GM23338 (cell line): ENCODE measurements at regions not wholly inside any gene's neighbourhood (a gene's known extent, or its start where the extent isn't known, plus 50 kb on each side); places are given as distances from the start of the nearest gene placed in this dataset.

Experiments
- ATAC-seq: fragments of 200-7000 bp; cut with Tn5 transposase; 3 replicates; pipeline ENCODE4 v1.9.1; 2020
- DNase-seq: peaks from one replicate; pipeline ENCODE4 v3.0.0-alpha.2; 2015; ENCODE audit warnings: low spot score
- H2AFZ ChIP-seq: fragments of 200-600 bp; sonication (generic); 2 replicates; pipeline ENCODE4 v1.8.0; 2016; ENCODE audit warnings: antibody characterized with exemption, mild to moderate bottlenecking, moderate library complexity
- H3F3A ChIP-seq: fragments of 200-600 bp; sonication (generic); replicated peaks from 2 replicates; pipeline ENCODE4 v1.8.0; 2017; ENCODE audit warnings: antibody characterized with exemption, mixed run types, low read depth
- H3K27ac ChIP-seq: fragments of 200-600 bp; sonication (generic); 2 replicates; pipeline ENCODE4 v1.6.1; 2016; ENCODE audit warnings: low read depth
- H3K27me3 ChIP-seq: fragments of 200-600 bp; sonication (generic); 2 replicates; pipeline ENCODE4 v1.8.0; 2016; ENCODE audit warnings: mild to moderate bottlenecking, mixed run types, moderate library complexity; ENCODE audit not compliant: insufficient read depth
- H3K36me3 ChIP-seq: fragments of 200-600 bp; sonication (generic); 2 replicates; pipeline ENCODE4 v1.8.0; 2016; ENCODE audit warnings: mild to moderate bottlenecking; ENCODE audit not compliant: insufficient read depth
- H3K4me1 ChIP-seq: fragments of 200-600 bp; sonication (generic); 2 replicates; pipeline ENCODE4 v1.8.0; 2016; ENCODE audit warnings: mild to moderate bottlenecking, moderate library complexity; ENCODE audit not compliant: insufficient read depth
- H3K4me2 ChIP-seq: fragments of 200-600 bp; sonication (generic); 2 replicates; pipeline ENCODE4 v1.7.1; 2017; ENCODE audit warnings: mixed run types
- H3K4me3 ChIP-seq: fragments of 200-600 bp; sonication (generic); 2 replicates; pipeline ENCODE4 v1.6.1; 2016; ENCODE audit warnings: mixed run types
- H3K79me2 ChIP-seq: fragments of 200-600 bp; sonication (generic); replicated peaks from 2 replicates; pipeline ENCODE4 v1.8.0; 2017; ENCODE audit warnings: mild to moderate bottlenecking; ENCODE audit not compliant: insufficient read depth
- H3K9me2 ChIP-seq: fragments of 200-600 bp; sonication (generic); 2 replicates; pipeline ENCODE4 v1.8.0; 2017; ENCODE audit not compliant: insufficient read depth
- H4K20me1 ChIP-seq: fragments of 200-600 bp; sonication (generic); replicated peaks from 2 replicates; pipeline ENCODE4 v1.8.0; 2017; ENCODE audit warnings: mild to moderate bottlenecking; ENCODE audit not compliant: insufficient read depth
- H3K27ac Mint-ChIP-seq: 2 replicates; pipeline ENCODE4 v1.8.0; 2020; ENCODE audit warnings: inconsistent platforms, mild to moderate bottlenecking, moderate library complexity, mixed read lengths
- H3K27me3 Mint-ChIP-seq: 3 replicates; pipeline ENCODE4 v1.8.0; 2022; ENCODE audit warnings: low read depth, mild to moderate bottlenecking, moderate library complexity, mixed read lengths, inconsistent platforms; ENCODE audit not compliant: insufficient read depth, poor library complexity
- H3K36me3 Mint-ChIP-seq: 3 replicates; pipeline ENCODE4 v1.8.0; 2021; ENCODE audit warnings: low read depth, mild to moderate bottlenecking, inconsistent platforms, moderate library complexity, mixed read lengths
- H3K4me1 Mint-ChIP-seq: 3 replicates; pipeline ENCODE4 v1.8.0; 2020; ENCODE audit warnings: mild to moderate bottlenecking, inconsistent platforms, mixed read lengths
- H3K4me3 Mint-ChIP-seq: 3 replicates; pipeline ENCODE4 v1.8.0; 2021; ENCODE audit warnings: moderate library complexity, mild to moderate bottlenecking, inconsistent platforms, mixed read lengths
- H3K9me3 Mint-ChIP-seq: 3 replicates; pipeline ENCODE4 v1.8.0; 2020; ENCODE audit warnings: moderate library complexity, mild to moderate bottlenecking, inconsistent platforms, mixed read lengths
- CREB1 ChIP-seq: fragments of 250-450 bp; sonication (Bioruptor Pico); IDR thresholded peaks from 2 replicates; pipeline ENCODE4 v1.5.0; 2020; ENCODE audit warnings: low read depth, mild to moderate bottlenecking, moderate library complexity
- EZH2 ChIP-seq: fragments of 200-600 bp; sonication (generic); IDR thresholded peaks from one replicate; pipeline ENCODE4 v1.8.0; 2017; ENCODE audit warnings: antibody characterized with exemption, mild to moderate bottlenecking, low read depth; ENCODE audit not compliant: unreplicated experiment
- EZH2phosphoT487 ChIP-seq: fragments of 200-600 bp; sonication (generic); IDR thresholded peaks from one replicate; pipeline ENCODE4 v1.8.1; 2018; ENCODE audit warnings: antibody characterized with exemption; ENCODE audit not compliant: unreplicated experiment
- JUNB ChIP-seq: IDR thresholded peaks from one replicate; pipeline ENCODE4 v1.6.1; 2016; ENCODE audit warnings: antibody characterized with exemption; ENCODE audit not compliant: unreplicated experiment
- POLR2AphosphoS5 ChIP-seq: IDR thresholded peaks from 2 replicates; pipeline ENCODE4 v1.6.1; 2016; ENCODE audit warnings: antibody characterized with exemption, low read depth
- STAT1 ChIP-seq: IDR thresholded peaks from one replicate; pipeline ENCODE4 v1.6.1; 2016; ENCODE audit warnings: antibody characterized with exemption; ENCODE audit not compliant: unreplicated experiment
- ZNF114 ChIP-seq: fragments of 250-450 bp; sonication (Bioruptor Pico); IDR thresholded peaks from 2 replicates; pipeline ENCODE4 v1.5.0; 2020; ENCODE audit warnings: mild to moderate bottlenecking, moderate library complexity
- ZNF331 ChIP-seq: fragments of 250-450 bp; sonication (Bioruptor Pico); IDR thresholded peaks from 2 replicates; pipeline ENCODE4 v1.5.0; 2020; ENCODE audit warnings: low read depth, mild to moderate bottlenecking, moderate library complexity
- TF ChIP-seq, protein P1 (sequence below): IDR thresholded peaks from one replicate; pipeline ENCODE4 v1.6.1; 2018; ENCODE audit warnings: antibody characterized with exemption; ENCODE audit not compliant: unreplicated experiment
- TF ChIP-seq, protein P2 (sequence below): IDR thresholded peaks from 2 replicates; pipeline ENCODE4 v1.6.1; 2016; ENCODE audit warnings: antibody characterized with exemption
- TF ChIP-seq, protein P3 (sequence below), 2 experiments: fragments of 200-600 bp in 1 of 2; sonication (generic) in 1 of 2; conservative IDR thresholded peaks; 2 replicates each; pipeline versions ENCODE4 v1.5.1 to v1.6.1; 2016 to 2017; ENCODE audit warnings: antibody characterized with exemption in 2 of 2, low read depth in 2 of 2, mild to moderate bottlenecking in 2 of 2, moderate library complexity in 1 of 2

DNA sequence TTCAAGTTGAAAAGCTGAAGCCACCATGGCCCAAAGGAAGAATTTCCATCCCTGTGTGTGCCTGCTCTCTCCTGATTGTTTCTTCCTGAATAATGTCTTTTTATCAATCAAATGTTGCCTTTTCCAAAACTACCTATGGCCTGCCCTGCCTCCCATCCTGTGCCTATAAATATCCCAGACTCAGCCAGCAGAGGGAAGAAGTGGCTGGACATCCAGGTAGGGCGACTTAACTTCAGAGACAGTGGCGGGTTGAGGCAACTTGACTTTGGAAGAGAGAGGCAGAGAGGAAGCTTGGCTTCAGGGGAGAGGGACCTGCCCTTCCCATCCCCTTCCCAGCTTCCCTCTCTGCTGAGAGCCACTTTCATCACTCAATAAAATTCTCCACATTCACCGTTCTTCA, 133.0 kb downstream of the LCA5 start:
- Histone ChIP-seq H3F3A (no peaks in the 10 kb centered on the region), H3K36me3 (no peaks in the 10 kb centered on the region), H3K4me1 (no peaks in the 10 kb centered on the region), H3K4me3 (no peak overlapping the region), H3K27me3 (no peaks in the 10 kb centered on the region), H4K20me1 (no peaks in the 10 kb centered on the region), H3K9me2 (peaks cover 4% of the 10 kb centered on the region; the same call in 1 of the 2 replicates), H3K27ac (no peak overlapping the region), H2AFZ (peak overlapping the region; percentile 83; the same call in 1 of the 2 replicates), H3K4me2 (no peak overlapping the region), H3K79me2 (no peaks in the 10 kb centered on the region)
- TF ChIP-seq CREB1 (CRISPR knock-in tag) (no peak), EZH2phosphoT487 (no peak), ZNF331 (no peak), POLR2AphosphoS5 (no peak), ZNF114 (CRISPR knock-in tag) (no peak), STAT1 (no peak)
- TF ChIP-seq, protein P1, sequence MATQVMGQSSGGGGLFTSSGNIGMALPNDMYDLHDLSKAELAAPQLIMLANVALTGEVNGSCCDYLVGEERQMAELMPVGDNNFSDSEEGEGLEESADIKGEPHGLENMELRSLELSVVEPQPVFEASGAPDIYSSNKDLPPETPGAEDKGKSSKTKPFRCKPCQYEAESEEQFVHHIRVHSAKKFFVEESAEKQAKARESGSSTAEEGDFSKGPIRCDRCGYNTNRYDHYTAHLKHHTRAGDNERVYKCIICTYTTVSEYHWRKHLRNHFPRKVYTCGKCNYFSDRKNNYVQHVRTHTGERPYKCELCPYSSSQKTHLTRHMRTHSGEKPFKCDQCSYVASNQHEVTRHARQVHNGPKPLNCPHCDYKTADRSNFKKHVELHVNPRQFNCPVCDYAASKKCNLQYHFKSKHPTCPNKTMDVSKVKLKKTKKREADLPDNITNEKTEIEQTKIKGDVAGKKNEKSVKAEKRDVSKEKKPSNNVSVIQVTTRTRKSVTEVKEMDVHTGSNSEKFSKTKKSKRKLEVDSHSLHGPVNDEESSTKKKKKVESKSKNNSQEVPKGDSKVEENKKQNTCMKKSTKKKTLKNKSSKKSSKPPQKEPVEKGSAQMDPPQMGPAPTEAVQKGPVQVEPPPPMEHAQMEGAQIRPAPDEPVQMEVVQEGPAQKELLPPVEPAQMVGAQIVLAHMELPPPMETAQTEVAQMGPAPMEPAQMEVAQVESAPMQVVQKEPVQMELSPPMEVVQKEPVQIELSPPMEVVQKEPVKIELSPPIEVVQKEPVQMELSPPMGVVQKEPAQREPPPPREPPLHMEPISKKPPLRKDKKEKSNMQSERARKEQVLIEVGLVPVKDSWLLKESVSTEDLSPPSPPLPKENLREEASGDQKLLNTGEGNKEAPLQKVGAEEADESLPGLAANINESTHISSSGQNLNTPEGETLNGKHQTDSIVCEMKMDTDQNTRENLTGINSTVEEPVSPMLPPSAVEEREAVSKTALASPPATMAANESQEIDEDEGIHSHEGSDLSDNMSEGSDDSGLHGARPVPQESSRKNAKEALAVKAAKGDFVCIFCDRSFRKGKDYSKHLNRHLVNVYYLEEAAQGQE: no peak
- TF ChIP-seq, protein P2, sequence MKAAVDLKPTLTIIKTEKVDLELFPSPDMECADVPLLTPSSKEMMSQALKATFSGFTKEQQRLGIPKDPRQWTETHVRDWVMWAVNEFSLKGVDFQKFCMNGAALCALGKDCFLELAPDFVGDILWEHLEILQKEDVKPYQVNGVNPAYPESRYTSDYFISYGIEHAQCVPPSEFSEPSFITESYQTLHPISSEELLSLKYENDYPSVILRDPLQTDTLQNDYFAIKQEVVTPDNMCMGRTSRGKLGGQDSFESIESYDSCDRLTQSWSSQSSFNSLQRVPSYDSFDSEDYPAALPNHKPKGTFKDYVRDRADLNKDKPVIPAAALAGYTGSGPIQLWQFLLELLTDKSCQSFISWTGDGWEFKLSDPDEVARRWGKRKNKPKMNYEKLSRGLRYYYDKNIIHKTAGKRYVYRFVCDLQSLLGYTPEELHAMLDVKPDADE: no peak
- TF ChIP-seq, protein P3, sequence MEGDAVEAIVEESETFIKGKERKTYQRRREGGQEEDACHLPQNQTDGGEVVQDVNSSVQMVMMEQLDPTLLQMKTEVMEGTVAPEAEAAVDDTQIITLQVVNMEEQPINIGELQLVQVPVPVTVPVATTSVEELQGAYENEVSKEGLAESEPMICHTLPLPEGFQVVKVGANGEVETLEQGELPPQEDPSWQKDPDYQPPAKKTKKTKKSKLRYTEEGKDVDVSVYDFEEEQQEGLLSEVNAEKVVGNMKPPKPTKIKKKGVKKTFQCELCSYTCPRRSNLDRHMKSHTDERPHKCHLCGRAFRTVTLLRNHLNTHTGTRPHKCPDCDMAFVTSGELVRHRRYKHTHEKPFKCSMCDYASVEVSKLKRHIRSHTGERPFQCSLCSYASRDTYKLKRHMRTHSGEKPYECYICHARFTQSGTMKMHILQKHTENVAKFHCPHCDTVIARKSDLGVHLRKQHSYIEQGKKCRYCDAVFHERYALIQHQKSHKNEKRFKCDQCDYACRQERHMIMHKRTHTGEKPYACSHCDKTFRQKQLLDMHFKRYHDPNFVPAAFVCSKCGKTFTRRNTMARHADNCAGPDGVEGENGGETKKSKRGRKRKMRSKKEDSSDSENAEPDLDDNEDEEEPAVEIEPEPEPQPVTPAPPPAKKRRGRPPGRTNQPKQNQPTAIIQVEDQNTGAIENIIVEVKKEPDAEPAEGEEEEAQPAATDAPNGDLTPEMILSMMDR (conservative IDR thresholded peaks at IDR 0.05; ENCODE audit: low read depth in 2 of 2): peak; percentile 30 to 44; a peak in 2 of 4 replicates
- Mint-ChIP-seq H3K9me3 (peaks cover 8% of the 10 kb centered on the region; the same call in 2 of the 3 replicates), H3K27me3 (peaks cover 5% of the 10 kb centered on the region), H3K4me1 (no peaks in the 10 kb centered on the region; the same call in 2 of the 3 replicates), H3K4me3 (no peak overlapping the region), H3K36me3 (0 out of 3 replicates have a peak, but pooled peaks cover 8% of the 10 kb centered on the region), H3K27ac (no peak overlapping the region)
- peak; percentile 41; the same call in 2 of the 3 replicates for ATAC-seq
- DNase-seq: no peak

DNA sequence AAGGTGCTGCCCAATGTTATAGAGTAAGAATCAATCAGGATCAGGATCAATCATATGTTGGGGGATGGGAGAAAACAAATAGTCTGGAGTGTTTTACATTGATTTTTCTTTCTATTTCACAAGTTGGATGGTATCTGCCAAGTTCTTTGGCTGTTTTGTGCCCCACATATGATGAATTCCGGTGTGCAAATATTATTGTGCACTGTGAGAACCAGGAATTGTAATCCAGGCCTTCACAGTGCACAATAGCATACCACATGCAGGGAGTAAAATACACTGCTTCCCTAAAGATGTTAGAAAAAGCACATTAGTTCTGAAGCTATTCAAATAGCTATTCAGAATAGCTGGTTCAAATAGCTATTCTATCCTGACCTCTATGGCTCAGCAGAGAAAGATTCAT, 133.7 kb downstream of the LCA5 start:
- Mint-ChIP-seq H3K36me3 (0 out of 3 replicates have a peak, but pooled peaks cover 8% of the 10 kb centered on the region), H3K4me1 (no peaks in the 10 kb centered on the region; the same call in 2 of the 3 replicates), H3K27ac (no peak overlapping the region), H3K27me3 (peaks cover 1% of the 10 kb centered on the region), H3K4me3 (no peak overlapping the region), H3K9me3 (peaks cover 8% of the 10 kb centered on the region; the same call in 2 of the 3 replicates)
- Histone ChIP-seq H3K4me2 (no peak overlapping the region), H3F3A (no peaks in the 10 kb centered on the region), H3K9me2 (peaks cover 4% of the 10 kb centered on the region; the same call in 1 of the 2 replicates), H3K4me3 (no peak overlapping the region), H3K36me3 (no peaks in the 10 kb centered on the region), H3K79me2 (no peaks in the 10 kb centered on the region), H2AFZ (0 out of 2 replicates have a peak overlapping the region, but pooled peaks have one; percentile 57), H3K27ac (no peak overlapping the region), H3K4me1 (no peaks in the 10 kb centered on the region), H4K20me1 (no peaks in the 10 kb centered on the region), H3K27me3 (no peaks in the 10 kb centered on the region)
- TF ChIP-seq EZH2phosphoT487 (no peak), CREB1 (CRISPR knock-in tag) (no peak), ZNF114 (CRISPR knock-in tag) (no peak), ZNF331 (no peak), JUNB (no peak), EZH2 (no peak)
- no peak for DNase-seq
- ATAC-seq: no peak
